KMS-11 (cell line): ENCODE measurements at regions not wholly inside any gene's neighbourhood (a gene's known extent, or its start where the extent isn't known, plus 50 kb on each side); places are given as distances from the start of the nearest gene placed in this dataset.

Experiments
- H2AFZ ChIP-seq: fragments of 200-600 bp; sonication (generic); 2 replicates; pipeline ENCODE4 v1.6.1; 2016; ENCODE audit warnings: antibody characterized with exemption, mixed run types, low read depth
- H3K27ac ChIP-seq: fragments of 200-600 bp; sonication (generic); 2 replicates; pipeline ENCODE4 v1.6.1; 2016; ENCODE audit warnings: mild to moderate bottlenecking, mixed run types
- H3K27me3 ChIP-seq: fragments of 200-600 bp; sonication (generic); 2 replicates; pipeline ENCODE4 v1.6.1; 2017; ENCODE audit warnings: mild to moderate bottlenecking, low read depth, mixed run types, moderate library complexity; ENCODE audit not compliant: insufficient read depth
- H3K36me3 ChIP-seq: fragments of 200-600 bp; sonication (generic); 2 replicates; pipeline ENCODE4 v1.6.1; 2017; ENCODE audit warnings: mild to moderate bottlenecking, mixed run types; ENCODE audit not compliant: insufficient read depth
- H3K4me1 ChIP-seq: fragments of 200-600 bp; sonication (generic); 2 replicates; pipeline ENCODE4 v1.6.1; 2016; ENCODE audit warnings: mild to moderate bottlenecking, low read depth, mixed run types; ENCODE audit not compliant: poor library complexity, severe bottlenecking
- H3K4me2 ChIP-seq: fragments of 200-600 bp; sonication (generic); 2 replicates; pipeline ENCODE4 v1.7.0; 2016; ENCODE audit warnings: mild to moderate bottlenecking, mixed run types
- H3K4me3 ChIP-seq: fragments of 200-600 bp; sonication (generic); IDR thresholded peaks from 2 replicates; pipeline ENCODE4 v1.6.1; 2017; ENCODE audit warnings: low read depth, low read length, mixed read lengths; ENCODE audit not compliant: insufficient read depth
- H3K79me2 ChIP-seq: fragments of 200-600 bp; sonication (generic); 2 replicates; pipeline ENCODE4 v1.6.1; 2016; ENCODE audit warnings: low read depth, mixed run types; ENCODE audit not compliant: insufficient read depth
- H3K9ac ChIP-seq: fragments of 200-600 bp; sonication (generic); 2 replicates; pipeline ENCODE4 v1.6.1; 2016; ENCODE audit warnings: mild to moderate bottlenecking, mixed run types
- H4K20me1 ChIP-seq: fragments of 200-600 bp; sonication (generic); 2 replicates; pipeline ENCODE4 v1.6.1; 2016; ENCODE audit warnings: mild to moderate bottlenecking, mixed run types; ENCODE audit not compliant: insufficient read depth
- CTCF ChIP-seq: fragments of 200-600 bp; sonication (generic); conservative IDR thresholded peaks from 2 replicates; pipeline ENCODE4 v1.6.1; 2017; ENCODE audit warnings: low read depth, mild to moderate bottlenecking, antibody characterized with exemption, low read length, moderate library complexity, mixed read lengths

- Histone ChIP-seq H3K4me3 (no peak overlapping the region), H3K36me3 (no peaks in the 10 kb centered on the region), H3K27me3 (no peaks in the 10 kb centered on the region), H3K4me2 (no peak overlapping the region), H4K20me1 (no peaks in the 10 kb centered on the region), H2AFZ (no peak overlapping the region), H3K27ac (no peak overlapping the region), H3K4me1 (no peaks in the 10 kb centered on the region), H3K9ac (no peak overlapping the region), H3K79me2 (no peaks in the 10 kb centered on the region)
- TF ChIP-seq CTCF, result no peak
These were observed 289.6 kb upstream of the SGCD start for GRCh38 chr5:156037151-156037909.

DNA sequence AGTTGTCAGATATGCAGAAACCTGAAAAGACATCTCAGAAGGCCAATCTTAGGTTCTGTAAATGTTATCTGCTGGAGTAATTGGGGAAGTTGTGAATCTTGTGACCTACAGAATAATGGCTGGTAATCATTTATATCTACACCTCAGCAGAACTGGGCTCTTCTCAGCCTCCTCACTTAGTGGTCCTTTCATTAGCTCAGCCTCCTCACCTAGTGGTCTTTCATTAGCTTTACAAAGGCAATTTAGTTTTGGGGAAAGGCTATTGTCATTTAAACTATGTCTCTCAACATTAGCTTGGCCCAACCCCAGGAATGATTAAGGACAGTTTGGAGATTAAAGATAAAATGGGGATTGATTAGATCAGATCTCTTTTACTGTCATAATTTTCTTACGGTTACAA lies 284.2 kb upstream of the SGCD start:
- Histone ChIP-seq H3K4me2 (no peak overlapping the region), H2AFZ (no peak overlapping the region), H3K4me3 (no peak overlapping the region), H3K79me2 (no peaks in the 10 kb centered on the region), H3K4me1 (no peaks in the 10 kb centered on the region), H4K20me1 (no peaks in the 10 kb centered on the region), H3K27ac (no peak overlapping the region), H3K36me3 (no peaks in the 10 kb centered on the region), H3K27me3 (no peaks in the 10 kb centered on the region), H3K9ac (no peak overlapping the region)
- no peak for TF ChIP-seq CTCF

DNA sequence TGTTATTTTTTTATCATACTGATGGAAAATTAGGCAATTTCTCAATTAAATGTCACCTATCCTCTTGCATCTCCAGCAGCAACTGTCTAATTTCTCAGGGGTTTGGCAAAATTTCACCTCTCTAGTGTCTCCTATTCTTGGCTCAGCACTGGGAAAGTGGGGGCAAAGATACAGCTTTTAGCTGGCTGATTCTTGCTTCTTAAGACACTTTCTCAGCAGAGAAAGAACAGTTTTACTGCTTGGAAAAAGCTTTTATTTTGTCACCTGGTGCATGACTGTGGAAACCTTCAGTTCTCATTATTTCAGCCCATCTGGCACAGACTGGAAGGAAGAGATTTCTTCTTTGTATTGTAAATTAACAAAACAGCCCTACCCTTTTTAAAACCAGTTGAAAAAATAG lies 283.6 kb upstream of the SGCD start:
- H3K36me3 ChIP-seq, result no peaks in the 10 kb centered on the region
- H3K27me3 ChIP-seq, result no peaks in the 10 kb centered on the region
- H3K79me2 ChIP-seq, result no peaks in the 10 kb centered on the region
- no peak overlapping the region for H3K4me2 ChIP-seq
- H3K27ac ChIP-seq, result no peak overlapping the region
- H2AFZ ChIP-seq, result no peak overlapping the region
- H3K4me3 ChIP-seq, result no peak overlapping the region
- no peaks in the 10 kb centered on the region for H4K20me1 ChIP-seq
- H3K9ac ChIP-seq, result no peak overlapping the region
- no peaks in the 10 kb centered on the region for H3K4me1 ChIP-seq
- no peak for TF ChIP-seq CTCF

- no peaks in the 10 kb centered on the region for H3K4me1 ChIP-seq
- no peak overlapping the region for H3K27ac ChIP-seq
- no peak overlapping the region for H3K4me2 ChIP-seq
- H2AFZ ChIP-seq, result no peak overlapping the region
- H3K79me2 ChIP-seq, result no peaks in the 10 kb centered on the region
- H3K9ac ChIP-seq, result no peak overlapping the region
- H3K27me3 ChIP-seq, result no peaks in the 10 kb centered on the region
- no peaks in the 10 kb centered on the region for H4K20me1 ChIP-seq
- TF ChIP-seq CTCF, result no peak
- H3K36me3 ChIP-seq, result no peaks in the 10 kb centered on the region
- no peak overlapping the region for H3K4me3 ChIP-seq
These were observed 275.0 kb upstream of the SGCD start for GRCh38 chr5:156051972-156052371.
